NOMO-1 treated with dmso at 0.1 percent for 144 hours (cell line): ENCODE measurements at regions not wholly inside any gene's neighbourhood (a gene's known extent, or its start where the extent isn't known, plus 50 kb on each side); places are given as distances from the start of the nearest gene placed in this dataset.

Experiments
- DNase-seq: peaks from one replicate; lab custom pipeline; 2025; ENCODE audit not compliant: unreplicated experiment; lab: John Stamatoyannopoulos, UW

GRCh38 chr5:163619951-163620350, 114.5 kb downstream of the MAT2B start:
- no peak for DNase-seq

GRCh38 chr5:163622799-163623198, 117.4 kb downstream of the MAT2B start:
- DNase-seq = no peak

GRCh38 chr5:163623524-163623923, 118.1 kb downstream of the MAT2B start:
- no peak for DNase-seq

- DNase-seq = no peak
Observed at GRCh38 chr5:163623986-163624385, 118.6 kb downstream of the MAT2B start.

GRCh38 chr5:163624431-163624830, 119.0 kb downstream of the MAT2B start:
- no peak for DNase-seq

GRCh38 chr5:163626904-163627434, 121.5 kb downstream of the MAT2B start:
- no peak for DNase-seq

- no peak for DNase-seq
Observed at GRCh38 chr5:163631856-163632255, 126.4 kb downstream of the MAT2B start.

GRCh38 chr5:163633926-163634460, 128.6 kb downstream of the MAT2B start:
- DNase-seq = no peak

- DNase-seq = no peak
Observed at GRCh38 chr5:163635631-163636030, 130.2 kb downstream of the MAT2B start.

GRCh38 chr5:163642904-163643303, 137.5 kb downstream of the MAT2B start:
- DNase-seq = no peak

GRCh38 chr5:163645421-163646416, 140.3 kb downstream of the MAT2B start:
- DNase-seq = no peak

GRCh38 chr5:163649514-163649913, 144.1 kb downstream of the MAT2B start:
- no peak for DNase-seq

- DNase-seq = no peak
Observed at GRCh38 chr5:163653526-163653925, 148.1 kb downstream of the MAT2B start.

GRCh38 chr5:163658702-163659567, 153.5 kb downstream of the MAT2B start:
- DNase-seq = no peak

GRCh38 chr5:163659568-163659902, 154.1 kb downstream of the MAT2B start:
- DNase-seq = no peak

- DNase-seq = no peak
Observed at GRCh38 chr5:163660486-163660885, 155.1 kb downstream of the MAT2B start.

- no peak for DNase-seq
Observed at GRCh38 chr5:163661360-163661759, 155.9 kb downstream of the MAT2B start.

GRCh38 chr5:163670036-163670435, 164.6 kb downstream of the MAT2B start:
- DNase-seq = no peak

GRCh38 chr5:163677092-163677491, 171.7 kb downstream of the MAT2B start:
- no peak for DNase-seq

- no peak for DNase-seq
Observed at GRCh38 chr5:163682234-163682633, 176.8 kb downstream of the MAT2B start.

GRCh38 chr5:163687414-163687813, 182.0 kb downstream of the MAT2B start:
- DNase-seq = no peak
